22Rv1 (cell line): ENCODE measurements at regions not wholly inside any gene's neighbourhood (a gene's known extent, or its start where the extent isn't known, plus 50 kb on each side); places are given as distances from the start of the nearest gene placed in this dataset.

Experiments used
- H3K27ac ChIP-seq: fragments of 450-650 bp; 2 replicates; pipeline ENCODE4 v1.5.1; 2017
- CTCF ChIP-seq: fragments of 450-650 bp; IDR thresholded peaks from 2 replicates; pipeline ENCODE4 v1.5.1; 2017; ENCODE audit warnings: mild to moderate bottlenecking
- ZFX ChIP-seq: fragments of 450-650 bp; IDR thresholded peaks from 2 replicates; pipeline ENCODE4 v1.6.1; 2017; ENCODE audit warnings: antibody characterized with exemption, borderline replicate concordance

- TF ChIP-seq ZFX = no peak
- no peak for TF ChIP-seq CTCF
These were observed 115.7 kb upstream of the RHOBTB1 start for GRCh38 chr10:61059636-61060035.

GRCh38 chr10:61052469-61053205, 108.7 kb upstream of the RHOBTB1 start:
- no peak overlapping the region for H3K27ac ChIP-seq

More at GRCh38 chr10:61059636-61060035, 115.7 kb upstream of the RHOBTB1 start:
- no peak overlapping the region for H3K27ac ChIP-seq

GRCh38 chr10:61051344-61051743, 107.4 kb upstream of the RHOBTB1 start:
- TF ChIP-seq ZFX (no peak), CTCF (no peak)
- no peak overlapping the region for H3K27ac ChIP-seq

More at GRCh38 chr10:61052469-61053205, 108.7 kb upstream of the RHOBTB1 start:
- TF ChIP-seq ZFX (no peak), CTCF (no peak)

- H3K27ac ChIP-seq = no peak overlapping the region
- TF ChIP-seq CTCF = no peak
- TF ChIP-seq ZFX = no peak
These were observed 106.2 kb upstream of the RHOBTB1 start for GRCh38 chr10:61050120-61050745.

GRCh38 chr10:61049386-61049785, 105.4 kb upstream of the RHOBTB1 start:
- TF ChIP-seq CTCF (no peak), ZFX (no peak)

GRCh38 chr10:61047788-61048560, 104.0 kb upstream of the RHOBTB1 start:
- H3K27ac ChIP-seq = no peak overlapping the region
- TF ChIP-seq CTCF (no peak), ZFX (no peak)

More at GRCh38 chr10:61049386-61049785, 105.4 kb upstream of the RHOBTB1 start:
- no peak overlapping the region for H3K27ac ChIP-seq
